Left lung (tissue), 4 donors: ENCODE measurements at regions not wholly inside any gene's neighbourhood (a gene's known extent, or its start where the extent isn't known, plus 50 kb on each side); places are given as distances from the start of the nearest gene placed in this dataset.

Source experiments
- ATAC-seq: fragments of 200-7000 bp; cut with Tn5 transposase; one replicate; pipeline ENCODE4 v1.9.1; 2020; ENCODE audit warnings: moderate library complexity
- DNase-seq, 4 donors: peaks; one replicate each; pipeline ENCODE4 v3.0.0-alpha.2; 2013 to 2020
- H3K27ac ChIP-seq, 2 donors: fragments of 200-600 bp; sonication (generic) in 1 of 2; one replicate each; pipeline versions ENCODE4 v1.5.0 to v1.8.0; 2020 to 2021
- H3K27me3 ChIP-seq, 2 donors: fragments of 200-600 bp; sonication (generic) in 1 of 2; one replicate each; pipeline versions ENCODE4 v1.5.0 to v1.8.0; 2020 to 2021
- H3K36me3 ChIP-seq, 2 donors: fragments of 200-600 bp; sonication (generic) in 1 of 2; one replicate each; pipeline versions ENCODE4 v1.5.0 to v1.8.0; 2020 to 2021
- H3K4me1 ChIP-seq, 2 donors: fragments of 200-600 bp; one replicate each; pipeline ENCODE4 v1.8.0; 2021
- H3K4me3 ChIP-seq, 2 donors: fragments of 200-600 bp; sonication (generic) in 1 of 2; one replicate each; pipeline versions ENCODE4 v1.5.0 to v1.8.0; 2020 to 2021; ENCODE audit warnings: mild to moderate bottlenecking in 1 of 2
- H3K9me3 ChIP-seq, 2 donors: fragments of 200-600 bp; sonication (generic) in 1 of 2; one replicate each; pipeline versions ENCODE4 v1.5.0 to v1.8.0; 2020 to 2021
- CTCF ChIP-seq, 2 donors: fragments of 200-600 bp; sonication (generic) in 1 of 2; IDR thresholded peaks; one replicate each; pipeline versions ENCODE4 v1.5.0 to v1.8.0; 2021; ENCODE audit warnings: antibody characterized with exemption in 2 of 2
- intact Hi-C, 2 donors: fragments of 100-400 bp; cut with DNase I; formaldehyde crosslinking; loops; one replicate each; pipeline versions ENCODE4 v1.11.2 to v1.14.2; 2022
- donor health status: DM: no; HTN: yes; CAD: no.
- donor health status: DM: no; HTN: no; CAD: no.

GRCh38 chr2:5982903-5983265, 290.7 kb downstream of the SOX11 start:
- H3K27ac ChIP-seq: no peak overlapping the region
- DNase-seq (no peak), ATAC-seq (no peak)
- no peak for TF ChIP-seq CTCF (IDR thresholded peaks at IDR 0.05)
- intact Hi-C loops: no loop called here
- no peak overlapping the region for H3K4me3 ChIP-seq
- H3K4me1 ChIP-seq: no peaks in the 10 kb centered on the region
- H3K9me3 ChIP-seq: no peaks in the 10 kb centered on the region
- peaks cover 0 to 35% of the 10 kb centered on the region in 2 donors for H3K27me3 ChIP-seq
- no peaks in the 10 kb centered on the region for H3K36me3 ChIP-seq

- no peaks in the 10 kb centered on the region for H3K4me1 ChIP-seq
- no peaks in the 10 kb centered on the region for H3K9me3 ChIP-seq
- no peak overlapping the region for H3K27ac ChIP-seq
- no peak for TF ChIP-seq CTCF (IDR thresholded peaks at IDR 0.05)
- no peak for DNase-seq
- H3K4me3 ChIP-seq: no peak overlapping the region
- intact Hi-C loops: no loop called here
- ATAC-seq: no peak
- H3K36me3 ChIP-seq: no peaks in the 10 kb centered on the region
- peaks cover 0 to 35% of the 10 kb centered on the region in 2 donors for H3K27me3 ChIP-seq
Observed at GRCh38 chr2:5983511-5984272, 291.5 kb downstream of the SOX11 start.

DNA sequence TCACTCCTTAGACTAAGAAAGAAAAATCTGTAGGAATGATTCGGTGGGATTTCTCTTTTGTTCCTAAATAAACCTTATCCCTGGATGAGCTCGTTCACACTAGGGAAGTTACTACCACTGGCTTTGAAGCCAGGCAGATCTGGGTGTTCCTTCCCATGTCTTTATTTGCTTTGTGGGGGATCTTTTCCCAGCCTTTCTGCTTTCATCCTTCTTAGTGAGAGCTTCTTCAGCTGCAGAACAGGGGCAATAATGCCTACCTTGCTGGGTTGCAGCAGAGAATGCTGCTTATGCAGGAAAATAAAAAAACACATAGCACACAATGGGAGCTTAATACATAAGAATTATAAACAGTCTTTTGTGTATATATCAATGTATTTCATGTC, 292.1 kb downstream of the SOX11 start:
- ATAC-seq: no peak
- no peak for DNase-seq
- intact Hi-C loops: no loop called here

GRCh38 chr2:5984946-5985345, 292.8 kb downstream of the SOX11 start:
- ATAC-seq: no peak
- no peaks in the 10 kb centered on the region for H3K36me3 ChIP-seq
- no peak overlapping the region for H3K27ac ChIP-seq
- intact Hi-C loops: no loop called here
- no peak for DNase-seq
- peaks cover 0 to 35% of the 10 kb centered on the region in 2 donors for H3K27me3 ChIP-seq
- no peaks in the 10 kb centered on the region for H3K9me3 ChIP-seq
- H3K4me3 ChIP-seq: no peak overlapping the region
- no peaks in the 10 kb centered on the region for H3K4me1 ChIP-seq
- no peak for TF ChIP-seq CTCF (IDR thresholded peaks at IDR 0.05)

More for the DNA sequence above, 292.1 kb downstream of the SOX11 start:
- no peak overlapping the region for H3K4me3 ChIP-seq
- no peaks in the 10 kb centered on the region for H3K36me3 ChIP-seq
- no peaks in the 10 kb centered on the region for H3K4me1 ChIP-seq
- no peaks in the 10 kb centered on the region for H3K9me3 ChIP-seq
- peaks cover 0 to 35% of the 10 kb centered on the region in 2 donors for H3K27me3 ChIP-seq
- H3K27ac ChIP-seq: no peak overlapping the region
- no peak for TF ChIP-seq CTCF (IDR thresholded peaks at IDR 0.05)

GRCh38 chr2:5985536-5986385, 293.6 kb downstream of the SOX11 start:
- TF ChIP-seq CTCF (IDR thresholded peaks at IDR 0.05): no peak
- intact Hi-C loops: no loop called here
- no peak for ATAC-seq

More at GRCh38 chr2:5985536-5986385, 293.6 kb downstream of the SOX11 start:
- H3K36me3 ChIP-seq: no peaks in the 10 kb centered on the region
- H3K27me3 ChIP-seq: peaks cover 0 to 29% of the 10 kb centered on the region in 2 donors
- no peak overlapping the region for H3K27ac ChIP-seq
- H3K4me1 ChIP-seq: no peaks in the 10 kb centered on the region
- DNase-seq: no peak
- H3K9me3 ChIP-seq: no peaks in the 10 kb centered on the region
- no peak overlapping the region for H3K4me3 ChIP-seq
